IMR-90 (cell line): ENCODE measurements at regions not wholly inside any gene's neighbourhood (a gene's known extent, or its start where the extent isn't known, plus 50 kb on each side); places are given as distances from the start of the nearest gene placed in this dataset.

Experiments
- ATAC-seq: fragments of 200-7000 bp; cut with Tn5 transposase; 2 replicates; pipeline ENCODE4 v1.9.1; 2020; ENCODE audit warnings: low read depth, mild to moderate bottlenecking, moderate library complexity
- BruUV-seq: library from RNA; stranded (reverse); fragments of 400-500 nt; replicated peaks from 2 replicates; lab custom pipeline; 2021; lab: Mats Ljungman, UMichigan
- CTCF ChIA-PET: fragments of 300-600 bp; formaldehyde crosslinking; extraction: SDS; loops from one replicate; lab custom pipeline; 2021; ENCODE audit warnings: antibody characterized with exemption; lab: Yijun Ruan, JAX
- POLR2A ChIA-PET: fragments of 300-600 bp; sonication (Branson Sonifier 250); formaldehyde crosslinking; loops from one replicate; lab custom pipeline; 2022; ENCODE audit warnings: antibody characterized with exemption; ENCODE audit not compliant: unreplicated experiment; lab: Charles Lee
- DNase-seq: peaks from one replicate; pipeline ENCODE4 v3.0.0; 2013
- H2AFZ ChIP-seq: replicated peaks from 2 replicates; pipeline ENCODE3; 2013; ENCODE audit warnings: low read length, mild to moderate bottlenecking; ENCODE audit not compliant: poor library complexity
- H2AK5ac ChIP-seq: 2 replicates; pipeline ENCODE4 v1.6.1; 2013; ENCODE audit warnings: low read depth, low read length, inconsistent platforms
- H2AK9ac ChIP-seq: replicated peaks from 2 replicates; pipeline ENCODE3; 2013; ENCODE audit warnings: mild to moderate bottlenecking, low read depth, low read length, moderate library complexity; ENCODE audit not compliant: poor library complexity
- H2BK120ac ChIP-seq: 2 replicates; pipeline ENCODE4 v1.6.1; 2013; ENCODE audit warnings: low read depth, low read length, inconsistent platforms
- H2BK15ac ChIP-seq: 3 replicates; pipeline ENCODE4 v1.6.1; 2013; ENCODE audit warnings: low read depth, low read length, inconsistent platforms
- H2BK20ac ChIP-seq: 2 replicates; pipeline ENCODE4 v1.6.1; 2013; ENCODE audit warnings: low read depth, mild to moderate bottlenecking, inconsistent platforms, low read length, moderate library complexity
- H2BK5ac ChIP-seq: 2 replicates; pipeline ENCODE4 v1.6.1; 2013; ENCODE audit warnings: mild to moderate bottlenecking, low read depth, low read length, inconsistent platforms; ENCODE audit not compliant: poor library complexity, severe bottlenecking
- H3K14ac ChIP-seq: replicated peaks from 2 replicates; pipeline ENCODE4 v1.6.1; 2013; ENCODE audit warnings: low read depth, low read length, inconsistent platforms
- H3K18ac ChIP-seq: 2 replicates; pipeline ENCODE4 v1.6.1; 2013; ENCODE audit warnings: low read depth, low read length, control low read depth
- H3K23ac ChIP-seq: 2 replicates; pipeline ENCODE4 v1.6.1; 2013; ENCODE audit warnings: low read depth, low read length, inconsistent platforms
- H3K27ac ChIP-seq: 2 replicates; pipeline ENCODE4 v1.5.1; 2013; ENCODE audit warnings: mild to moderate bottlenecking, control low read depth, low read length; ENCODE audit not compliant: insufficient read depth
- H3K27me3 ChIP-seq: 2 replicates; pipeline ENCODE4 v1.6.1; 2013; ENCODE audit warnings: low read length; ENCODE audit not compliant: control insufficient read depth, insufficient read depth
- H3K36me3 ChIP-seq: 2 replicates; pipeline ENCODE4 v1.6.1; 2013; ENCODE audit warnings: low read length, mixed read lengths; ENCODE audit not compliant: control insufficient read depth, insufficient read depth
- H3K4ac ChIP-seq: 2 replicates; pipeline ENCODE4 v1.6.1; 2013; ENCODE audit warnings: low read depth, low read length, inconsistent platforms
- H3K4me1 ChIP-seq: 2 replicates; pipeline ENCODE4 v1.6.1; 2013; ENCODE audit warnings: low read length, mixed read lengths; ENCODE audit not compliant: control insufficient read depth, insufficient read depth
- H3K4me2 ChIP-seq: 2 replicates; pipeline ENCODE4 v1.6.1; 2013; ENCODE audit warnings: low read depth, mild to moderate bottlenecking, control low read depth, low read length, moderate library complexity
- H3K4me3 ChIP-seq: 2 replicates; pipeline ENCODE4 v1.5.1; 2013; ENCODE audit warnings: low read depth, mild to moderate bottlenecking, control low read depth, low read length, moderate library complexity; ENCODE audit not compliant: insufficient read depth
- H3K56ac ChIP-seq: 2 replicates; pipeline ENCODE4 v1.6.1; 2013; ENCODE audit warnings: low read length, inconsistent platforms; ENCODE audit not compliant: insufficient read depth; ENCODE audit errors: extremely low read depth
- H3K79me1 ChIP-seq, 2 experiments: 2 replicates each; pipeline ENCODE4 v1.6.1; 2013; ENCODE audit warnings: low read length in 2 of 2, inconsistent platforms in 1 of 2, low read depth in 1 of 2
- H3K9ac ChIP-seq: 2 replicates; pipeline ENCODE4 v1.6.1; 2013; ENCODE audit warnings: low read depth, low read length, control low read depth
- H3K9me1 ChIP-seq: 2 replicates; pipeline ENCODE4 v1.6.1; 2013; ENCODE audit warnings: low read length, inconsistent platforms; ENCODE audit not compliant: insufficient read depth
- H3K9me3 ChIP-seq: 2 replicates; pipeline ENCODE4 v1.6.1; 2013; ENCODE audit warnings: low read length; ENCODE audit not compliant: control insufficient read depth, insufficient read depth
- H4K20me1 ChIP-seq: 2 replicates; pipeline ENCODE4 v1.6.1; 2013; ENCODE audit warnings: low read length, inconsistent platforms; ENCODE audit not compliant: insufficient read depth
- H4K5ac ChIP-seq: 2 replicates; pipeline ENCODE4 v1.6.1; 2013; ENCODE audit warnings: mild to moderate bottlenecking, low read depth, low read length, control low read depth
- H4K8ac ChIP-seq, 2 experiments: 2 replicates each; pipeline ENCODE4 v1.6.1; 2013; ENCODE audit warnings: low read depth in 2 of 2, low read length in 2 of 2, control low read depth in 1 of 2, inconsistent platforms in 1 of 2
- H4K91ac ChIP-seq: 2 replicates; pipeline ENCODE4 v1.6.1; 2013; ENCODE audit warnings: low read depth, low read length, inconsistent platforms; ENCODE audit not compliant: insufficient read depth
- BHLHE40 ChIP-seq: fragments of 150-350 bp; IDR thresholded peaks from 2 replicates; pipeline ENCODE4 v1.6.1; 2016; ENCODE audit warnings: mild to moderate bottlenecking, low read depth, low read length
- CEBPB ChIP-seq: IDR thresholded peaks from 2 replicates; pipeline ENCODE4 v1.6.1; 2012; ENCODE audit warnings: low read depth, low read length, improper control_type of control experiment
- CHD1 ChIP-seq: IDR thresholded peaks from 2 replicates; pipeline ENCODE4 v1.6.1; 2012; ENCODE audit warnings: low read depth, low read length, improper control_type of control experiment
- CTCF ChIP-seq: conservative IDR thresholded peaks from 2 replicates; pipeline ENCODE4 v1.5.1; 2012; ENCODE audit warnings: mild to moderate bottlenecking, low read depth, low read length, improper control_type of control experiment
- ELK1 ChIP-seq: fragments of 150-350 bp; IDR thresholded peaks from 2 replicates; pipeline ENCODE4 v1.6.1; 2016; ENCODE audit warnings: low read depth, mild to moderate bottlenecking, low read length, moderate library complexity, borderline replicate concordance
- FOS ChIP-seq: fragments of 150-350 bp; IDR thresholded peaks from 2 replicates; pipeline ENCODE4 v1.6.1; 2016; ENCODE audit warnings: low read depth, low read length
- MAFK ChIP-seq: IDR thresholded peaks from 2 replicates; pipeline ENCODE4 v1.6.1; 2012; ENCODE audit warnings: low read depth, low read length, improper control_type of control experiment
- MAZ ChIP-seq: IDR thresholded peaks from 2 replicates; pipeline ENCODE4 v1.6.1; 2012; ENCODE audit warnings: low read depth, mild to moderate bottlenecking, low read length, improper control_type of control experiment, moderate library complexity, borderline replicate concordance
- MXI1 ChIP-seq: IDR thresholded peaks from 2 replicates; pipeline ENCODE4 v1.6.1; 2012; ENCODE audit warnings: low read depth, mild to moderate bottlenecking, low read length, moderate library complexity, borderline replicate concordance
- NFE2L2 ChIP-seq: fragments of 150-350 bp; IDR thresholded peaks from 2 replicates; pipeline ENCODE4 v1.6.1; 2016; ENCODE audit warnings: low read depth, mild to moderate bottlenecking, low read length
- POLR2A ChIP-seq: IDR thresholded peaks from 2 replicates; pipeline ENCODE4 v1.6.1; 2012; ENCODE audit warnings: mild to moderate bottlenecking, low read depth, low read length
- RAD21 ChIP-seq: IDR thresholded peaks from 2 replicates; pipeline ENCODE4 v1.6.1; 2012; ENCODE audit warnings: low read length, improper control_type of control experiment
- RCOR1 ChIP-seq: IDR thresholded peaks from 2 replicates; pipeline ENCODE4 v1.6.1; 2012; ENCODE audit warnings: mild to moderate bottlenecking, low read length, improper control_type of control experiment; ENCODE audit not compliant: insufficient replicate concordance
- RFX5 ChIP-seq: IDR thresholded peaks from 2 replicates; pipeline ENCODE4 v1.8.0; 2012; ENCODE audit warnings: low read depth, mild to moderate bottlenecking, low read length, moderate library complexity
- SMC3 ChIP-seq: fragments of 150-350 bp; IDR thresholded peaks from 2 replicates; pipeline ENCODE4 v1.6.1; 2016; ENCODE audit warnings: low read depth, mild to moderate bottlenecking, antibody characterized with exemption, low read length, moderate library complexity
- USF2 ChIP-seq: fragments of 150-350 bp; IDR thresholded peaks from 2 replicates; pipeline ENCODE4 v1.6.1; 2017; ENCODE audit warnings: mild to moderate bottlenecking, antibody characterized with exemption, low read length, low read depth
- WGBS, 2 experiments: methylation state at CpG; one replicate each; pipeline versions ENCODE4 v1.1.5 to v1.1.7; 2013; ENCODE audit warnings: missing lambda C conversion rate in 2 of 2; ENCODE audit not compliant: insufficient read length in 1 of 2; ENCODE audit errors: extremely low coverage in 2 of 2; 5-methylcytosine and 5-hydroxymethylcytosine counted together
- dilution Hi-C: fragments of 300-500 bp; cut with HindIII; formaldehyde crosslinking; loops from one replicate; pipeline ENCODE4 v1.14.3; 2018; ENCODE audit warnings: low sequenced_read_pairs; ENCODE audit not compliant: unreplicated experiment
- in situ Hi-C: fragments of 300-500 bp; cut with MboI; formaldehyde crosslinking; loops from 3 replicates; pipeline ENCODE4 v1.14.3; 2019; ENCODE audit warnings: low sequenced_read_pairs, inconsistent platforms, mixed read lengths
- intact Hi-C: fragments of 100-400 bp; cut with micrococcal nuclease; formaldehyde crosslinking; loops from 2 replicates; pipeline ENCODE4 v1.10.0; 2022

- Histone ChIP-seq H3K4me3 (no peak overlapping the region), H2BK15ac (no peak overlapping the region), H3K9me3 (no peaks in the 10 kb centered on the region), H3K14ac (no peak overlapping the region), H3K4me1 (no peaks in the 10 kb centered on the region), H3K79me1 (no peaks in the 10 kb centered on the region), H4K20me1 (no peaks in the 10 kb centered on the region), H3K36me3 (no peaks in the 10 kb centered on the region), H3K4me2 (no peak overlapping the region), H3K27ac (no peak overlapping the region), H3K23ac (no peak overlapping the region), H4K5ac (no peak overlapping the region), H3K9me1 (no peaks in the 10 kb centered on the region), H4K91ac (no peak overlapping the region), H2BK5ac (no peak overlapping the region), H2AK5ac (no peak overlapping the region), H2AK9ac (no peak overlapping the region), H3K56ac (no peak overlapping the region), H3K4ac (no peak overlapping the region), H3K27me3 (peaks cover 20% of the 10 kb centered on the region), H4K8ac (no peak overlapping the region), H2BK120ac (no peak overlapping the region), H2BK20ac (no peak overlapping the region), H2AFZ (no peak overlapping the region), H3K9ac (no peak overlapping the region), H3K18ac (no peak overlapping the region)
- 54% methylated on average over 3 of the region's 7 CpGs; no CpG with 5 or more reads in 1 of the 2 experiments for WGBS, 2 experiments
- ChIA-PET POLR2A (no interaction called here), CTCF (no interaction called here)
- DNase-seq (no peak), ATAC-seq (no peak)
- intact Hi-C loops, result no loop called here
- TF ChIP-seq CEBPB (no peak), CTCF (no peak), MAFK (no peak), MXI1 (no peak), CHD1 (no peak), NFE2L2 (no peak), ELK1 (no peak), MAZ (no peak), RAD21 (no peak), POLR2A (no peak), FOS (no peak), RCOR1 (no peak), BHLHE40 (no peak), RFX5 (no peak), USF2 (no peak), SMC3 (no peak)
- dilution Hi-C loops, result no loop called here
- BruUV-seq, result no TSS peak
- in situ Hi-C loops, result no loop called here
Observed at GRCh38 chr3:193836918-193837317, 243.9 kb downstream of the OPA1 start.
